GM19035 (cell line): ENCODE measurements at regions not wholly inside any gene's neighbourhood (a gene's known extent, or its start where the extent isn't known, plus 50 kb on each side); places are given as distances from the start of the nearest gene placed in this dataset.

ENCODE experiments used
- ATAC-seq: cut with Tn5 transposase; IDR thresholded peaks from one replicate; pipeline ENCODE4 v1.9.1; 2021; ENCODE audit not compliant: unreplicated experiment

- no peak for ATAC-seq
Measured at GRCh38 chr15:46300716-46301115, 665.9 kb downstream of the SQOR start.

GRCh38 chr15:46301291-46301690 lies 666.5 kb downstream of the SQOR start:
- no peak for ATAC-seq

GRCh38 chr15:46301826-46302225 lies 667.0 kb downstream of the SQOR start:
- ATAC-seq, result no peak

GRCh38 chr15:46304321-46304720 lies 669.5 kb downstream of the SQOR start:
- no peak for ATAC-seq

- ATAC-seq, result no peak
Measured at GRCh38 chr15:46307746-46308145, 672.9 kb downstream of the SQOR start.

- no peak for ATAC-seq
Measured at GRCh38 chr15:46309914-46310313, 675.1 kb downstream of the SQOR start.

- peak; percentile 92 for ATAC-seq
Measured at GRCh38 chr15:46312133-46312740, 677.4 kb downstream of the SQOR start.

GRCh38 chr15:46315434-46315833 lies 680.6 kb downstream of the SQOR start:
- no peak for ATAC-seq

- no peak for ATAC-seq
Measured at GRCh38 chr15:46316024-46316423, 681.2 kb downstream of the SQOR start.

GRCh38 chr15:46317029-46317428 lies 682.2 kb downstream of the SQOR start:
- no peak for ATAC-seq

GRCh38 chr15:46322753-46323152 lies 687.9 kb downstream of the SQOR start:
- no peak for ATAC-seq

- ATAC-seq, result no peak
Measured at GRCh38 chr15:46326173-46326572, 691.3 kb downstream of the SQOR start.

- no peak for ATAC-seq
Measured at GRCh38 chr15:46328821-46329220, 694.0 kb downstream of the SQOR start.

GRCh38 chr15:46329876-46330275 lies 695.0 kb downstream of the SQOR start:
- no peak for ATAC-seq

GRCh38 chr15:46331546-46331945 lies 696.7 kb downstream of the SQOR start:
- ATAC-seq, result no peak

- ATAC-seq, result no peak
Measured at GRCh38 chr15:46343196-46343935, 708.5 kb downstream of the SQOR start.

- no peak for ATAC-seq
Measured at GRCh38 chr15:46344115-46344724, 709.4 kb downstream of the SQOR start.

- ATAC-seq, result no peak
Measured at GRCh38 chr15:46344915-46345314, 710.1 kb downstream of the SQOR start.

GRCh38 chr15:46354443-46354842 lies 719.6 kb downstream of the SQOR start:
- ATAC-seq, result no peak

- ATAC-seq, result no peak
Measured at GRCh38 chr15:46365572-46365971, 730.7 kb downstream of the SQOR start.

GRCh38 chr15:46366360-46367007 lies 731.7 kb downstream of the SQOR start:
- ATAC-seq, result no peak

- no peak for ATAC-seq
Measured at GRCh38 chr15:46383978-46384377, 749.1 kb downstream of the SQOR start.
